ENCODE measurements at regions not wholly inside any gene's neighbourhood (a gene's known extent, or its start where the extent isn't known, plus 50 kb on each side); places are given as distances from the start of the nearest gene placed in this dataset.

GRCh38 chr11:115775846-115776245 lies 271.6 kb upstream of the CADM1 start:
- DNase-seq (ENCODE audit: low read depth in 2 of 2), result no peak

- no peak for DNase-seq (ENCODE audit: low read depth in 2 of 2)
Measured at GRCh38 chr11:115774756-115775155, 270.5 kb upstream of the CADM1 start.

- no peak for DNase-seq (ENCODE audit: low read depth in 2 of 2)
Measured at GRCh38 chr11:115769891-115770290, 265.7 kb upstream of the CADM1 start.

DNA sequence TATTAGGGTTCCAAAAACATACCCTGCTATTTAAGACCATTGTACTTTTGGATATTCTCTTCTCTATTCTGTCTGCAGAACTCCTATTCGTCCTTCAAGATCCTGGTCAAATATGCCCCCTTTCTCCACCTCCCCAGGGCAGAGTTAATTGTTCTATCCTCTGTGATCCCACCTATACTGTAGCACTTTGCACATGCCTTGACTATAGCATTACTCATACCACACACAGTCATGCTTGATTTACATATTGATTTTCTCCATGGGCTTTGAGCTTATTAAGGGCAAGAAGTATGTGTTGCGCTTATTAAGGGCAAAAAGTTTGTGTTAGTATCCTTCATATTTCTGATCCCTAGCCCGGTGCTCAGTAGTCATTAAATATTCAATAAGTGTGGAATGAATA lies 263.7 kb upstream of the CADM1 start:
- no peak for DNase-seq (ENCODE audit: low read depth in 2 of 2)

DNA sequence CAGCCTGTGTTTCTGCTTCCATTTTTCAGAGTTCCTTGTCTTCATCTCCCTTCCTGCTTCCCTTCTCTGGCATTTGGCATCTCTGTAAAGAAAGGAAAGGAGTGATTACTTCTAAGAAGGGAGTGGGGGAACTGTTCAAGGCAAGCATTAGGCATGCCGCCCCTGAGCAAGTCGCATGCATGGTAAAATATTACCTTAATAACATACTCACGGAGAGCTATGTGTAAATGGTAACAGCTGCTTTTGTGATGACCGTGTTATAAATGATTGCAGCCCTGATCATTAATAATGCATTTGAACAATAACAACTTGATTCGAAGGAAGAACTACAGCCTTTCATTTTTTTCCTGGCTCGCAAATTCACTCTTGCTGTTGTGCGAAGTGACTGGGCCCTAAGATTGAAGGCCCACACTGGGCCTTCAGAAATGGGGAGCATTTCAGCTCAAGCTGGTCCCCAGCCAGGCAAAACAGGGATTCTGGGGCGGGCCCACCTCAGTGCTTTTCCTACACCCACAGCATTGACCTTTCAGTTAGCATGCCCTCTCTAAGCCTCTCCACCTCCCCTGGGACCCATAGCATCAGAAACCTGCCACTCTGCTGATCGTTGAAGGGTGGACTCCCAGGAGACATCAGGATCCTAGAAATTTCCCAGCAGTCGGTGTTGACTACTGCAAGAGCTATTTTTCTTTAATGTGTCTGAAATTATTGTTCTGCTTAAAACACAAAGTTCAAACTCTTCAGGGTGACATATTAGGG lies 263.0 kb upstream of the CADM1 start:
- DNase-seq (ENCODE audit: low read depth in 2 of 2), result no peak

- no peak for DNase-seq (ENCODE audit: low read depth in 2 of 2)
Measured at GRCh38 chr11:115766561-115766960, 262.3 kb upstream of the CADM1 start.

DNA sequence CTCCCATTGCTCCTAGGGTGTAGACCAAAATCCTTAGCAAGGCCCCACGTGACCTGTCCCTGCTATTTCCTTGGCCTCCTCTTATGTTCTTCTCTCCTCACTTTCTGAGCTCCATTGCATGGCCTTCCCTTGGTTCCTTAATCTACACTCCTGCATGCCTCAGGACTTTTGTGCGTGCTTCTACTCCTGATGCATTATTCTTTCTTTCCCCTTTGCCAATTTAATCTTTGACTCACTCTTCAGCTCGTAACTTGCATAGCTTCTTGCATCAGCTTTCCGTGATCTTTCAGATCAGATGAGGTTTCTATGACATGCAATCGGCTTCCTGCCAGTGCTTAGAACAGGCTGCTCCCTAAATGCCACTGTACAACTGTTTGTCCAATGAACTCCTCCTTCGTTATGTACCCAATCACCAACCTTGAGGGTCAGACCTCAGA lies 261.6 kb upstream of the CADM1 start:
- peak; percentile 68 for DNase-seq (ENCODE audit: low read depth in 2 of 2)

DNA sequence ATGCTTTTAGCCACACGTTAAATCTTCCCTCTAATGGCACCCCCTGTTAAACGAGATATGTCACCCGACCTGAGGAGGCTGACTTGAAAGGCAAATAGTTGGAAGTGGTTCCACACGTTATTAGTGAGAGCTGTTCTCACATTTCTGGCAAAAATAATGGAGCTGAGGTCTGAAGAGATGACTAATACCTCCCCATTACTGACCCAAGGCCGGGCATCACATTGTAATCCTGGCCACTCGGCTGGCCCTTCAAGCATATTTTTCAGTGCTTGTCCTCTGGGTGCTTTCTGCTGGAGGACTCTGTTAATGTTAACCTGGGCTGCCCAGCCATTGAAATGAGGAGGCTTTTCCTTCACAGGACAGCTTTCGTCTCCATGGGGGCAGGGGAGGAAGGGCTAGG lies 260.0 kb upstream of the CADM1 start:
- DNase-seq (ENCODE audit: low read depth in 2 of 2), result no peak

- no peak for DNase-seq (ENCODE audit: low read depth in 2 of 2)
Measured at GRCh38 chr11:115761817-115762216, 257.6 kb upstream of the CADM1 start.

- no peak for DNase-seq (ENCODE audit: low read depth in 2 of 2)
Measured at GRCh38 chr11:115761348-115761747, 257.1 kb upstream of the CADM1 start.

- no peak for DNase-seq (ENCODE audit: low read depth in 2 of 2)
Measured at GRCh38 chr11:115760461-115761320, 256.5 kb upstream of the CADM1 start.

DNA sequence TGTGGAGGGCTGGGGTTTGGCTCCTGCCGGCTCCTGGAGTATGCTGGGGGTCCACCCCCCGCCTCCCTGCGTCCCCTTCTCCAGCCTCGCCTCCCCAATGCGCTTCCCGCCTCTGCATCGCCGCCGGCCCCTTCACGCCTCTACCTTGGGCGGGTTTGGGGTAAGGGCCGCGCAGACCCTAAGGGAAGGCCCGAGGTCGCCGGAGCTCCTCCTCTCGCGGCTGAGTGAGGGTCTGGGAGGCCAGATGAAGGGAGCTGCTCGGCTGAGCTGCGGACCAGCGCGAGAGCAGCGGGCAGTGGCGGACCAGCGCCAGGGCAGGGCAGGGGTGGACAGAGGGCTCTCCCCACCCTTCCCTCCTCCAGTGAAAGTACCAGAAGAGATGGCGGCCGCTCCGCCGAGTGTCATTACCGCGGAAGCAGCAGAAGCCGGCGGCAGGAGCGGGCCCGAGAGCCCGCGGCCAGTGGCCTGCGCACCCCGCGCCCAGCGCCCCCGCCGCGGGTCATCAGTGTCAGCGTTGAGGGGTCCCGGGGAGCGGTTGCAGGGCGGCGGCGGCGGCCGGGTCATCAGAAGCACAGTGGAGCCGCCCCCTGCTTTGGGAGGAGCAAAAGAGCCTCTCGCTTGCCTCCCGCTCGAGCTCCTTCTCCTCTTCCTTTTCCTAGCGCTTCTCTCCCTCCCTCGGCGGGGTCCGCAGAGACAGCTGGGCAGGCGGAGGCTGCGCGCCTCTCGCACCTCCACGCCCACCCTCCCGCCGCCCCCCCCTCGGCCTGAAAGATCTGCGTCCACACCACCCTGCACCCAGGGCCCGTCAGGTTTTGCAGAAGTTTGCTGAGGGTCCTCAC lies 255.6 kb upstream of the CADM1 start:
- DNase-seq (ENCODE audit: low read depth in 2 of 2), result no peak

DNA sequence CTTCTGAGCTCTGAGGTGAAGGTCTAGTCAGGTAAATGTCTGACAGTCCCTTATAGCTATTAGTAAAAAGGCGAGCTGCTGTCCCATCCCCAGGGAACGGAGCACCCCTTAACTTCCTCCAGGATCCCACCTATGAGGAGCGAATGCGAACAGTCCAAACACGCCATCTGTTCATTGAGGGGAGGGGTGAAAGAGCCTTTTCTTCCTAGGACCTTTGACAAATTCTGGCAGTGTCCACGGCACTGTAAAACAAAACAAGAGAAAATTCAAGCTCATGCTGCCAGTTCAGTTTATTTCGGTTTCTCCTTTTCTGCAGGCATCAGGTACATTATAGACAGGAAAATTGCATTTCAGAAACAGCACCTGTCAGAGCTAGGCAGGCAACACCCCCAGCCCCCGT lies 253.8 kb upstream of the CADM1 start:
- DNase-seq (ENCODE audit: low read depth in 2 of 2), result no peak

DNA sequence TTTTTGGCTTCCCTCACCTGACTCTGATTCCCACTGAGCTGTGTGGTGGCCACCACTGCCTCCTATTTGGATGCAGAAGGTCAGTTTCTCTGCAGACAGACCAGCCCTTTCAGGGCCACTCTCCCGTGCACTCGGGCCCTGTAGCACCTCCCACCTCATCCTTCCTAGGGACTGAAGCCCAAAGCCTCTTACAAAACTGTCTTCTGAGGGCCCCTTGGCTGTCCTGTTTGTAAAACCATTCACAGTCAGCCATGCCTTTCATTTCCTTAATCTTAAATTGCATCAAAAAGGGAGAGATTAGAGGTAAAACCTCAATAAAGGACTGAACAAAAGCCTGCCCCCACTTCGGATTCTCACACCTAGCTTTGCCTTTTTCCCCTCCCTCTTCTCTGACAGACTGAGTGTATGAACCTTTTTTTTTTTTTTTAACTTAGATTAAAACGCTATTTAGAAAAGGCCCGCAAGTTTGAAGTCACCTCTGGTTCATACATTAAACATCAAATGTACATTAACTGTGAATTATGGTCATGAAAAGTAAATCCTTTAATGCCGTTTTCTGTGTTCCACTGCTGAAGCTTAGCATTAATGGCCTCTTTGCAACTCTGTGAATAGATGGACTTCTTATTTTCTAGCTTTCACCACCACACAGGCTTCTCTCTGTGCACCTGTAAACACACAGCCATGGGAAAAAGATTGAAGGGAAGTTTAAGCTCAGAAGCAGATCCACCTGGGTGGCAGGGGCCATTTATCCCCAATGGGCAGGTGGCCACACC lies 247.2 kb upstream of the CADM1 start:
- no peak for DNase-seq (ENCODE audit: low read depth in 2 of 2)

DNA sequence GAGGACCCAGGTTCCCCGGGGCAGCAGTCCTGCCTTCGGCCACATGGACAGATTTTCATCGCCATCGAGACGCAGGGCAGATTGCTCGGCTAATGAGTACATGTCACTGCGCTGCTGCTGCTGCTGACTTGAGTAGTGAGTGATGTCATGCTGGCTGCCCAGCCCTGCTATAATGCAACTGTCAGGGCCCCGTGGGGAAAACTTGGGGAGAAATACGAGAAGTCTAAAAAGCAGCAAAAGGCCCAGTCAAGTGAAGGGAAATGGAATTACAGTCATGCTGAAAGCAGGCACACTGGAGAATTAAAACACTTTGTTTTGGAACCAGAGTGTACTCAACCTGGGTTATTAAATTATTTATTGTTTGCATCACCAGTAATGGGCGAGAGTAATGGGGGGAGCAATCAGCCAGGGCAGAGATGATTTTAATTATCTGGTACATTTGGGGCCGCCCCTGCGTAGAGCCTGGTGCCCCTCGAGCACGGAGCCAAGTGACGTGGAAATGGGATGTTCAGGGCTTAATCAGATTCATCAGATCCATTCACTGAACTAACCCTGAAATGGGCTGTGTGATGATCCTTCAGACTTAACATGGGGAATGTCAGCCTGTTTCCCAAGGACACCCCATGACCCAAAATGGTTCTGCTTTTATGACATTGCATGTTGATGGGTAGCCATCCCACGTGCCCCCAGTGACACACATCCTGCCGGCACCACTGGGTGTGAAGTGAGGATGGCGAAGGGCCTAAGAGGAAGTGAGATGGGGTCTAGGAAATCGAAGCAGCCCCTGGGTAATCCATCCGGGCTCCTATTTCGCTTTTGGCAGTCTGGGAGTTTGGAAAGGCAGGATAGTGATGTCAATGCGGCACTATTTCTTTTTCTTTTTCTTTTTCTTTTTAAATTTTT lies 241.6 kb upstream of the CADM1 start:
- DNase-seq (ENCODE audit: low read depth in 2 of 2), result no peak

DNA sequence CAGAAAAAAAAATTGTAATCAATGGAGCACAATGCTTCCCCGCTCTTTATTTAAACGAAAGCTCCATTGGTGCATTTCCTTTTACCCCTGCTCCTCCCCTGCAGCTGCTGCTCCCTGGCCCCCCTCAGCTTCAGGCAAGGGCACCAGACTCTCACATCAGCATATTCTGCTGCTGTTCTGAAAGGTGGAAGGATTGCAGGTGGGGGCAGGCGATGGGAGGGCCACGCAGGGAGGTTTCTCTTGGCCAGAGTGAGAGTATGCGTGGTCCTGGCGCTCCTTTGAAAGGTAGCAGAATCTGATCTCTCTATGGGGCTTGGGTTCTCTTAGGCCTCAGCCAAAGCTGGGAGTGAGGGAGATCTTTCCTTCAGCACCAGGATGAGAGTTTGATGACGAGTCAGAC lies 240.9 kb upstream of the CADM1 start:
- no peak for DNase-seq (ENCODE audit: low read depth in 2 of 2)

GRCh38 chr11:115743719-115744118 lies 239.5 kb upstream of the CADM1 start:
- no peak for DNase-seq (ENCODE audit: low read depth in 2 of 2)

- no peak for DNase-seq (ENCODE audit: low read depth in 2 of 2)
Measured at GRCh38 chr11:115741376-115742107, 237.3 kb upstream of the CADM1 start.

GRCh38 chr11:115740324-115740723 lies 236.1 kb upstream of the CADM1 start:
- DNase-seq (ENCODE audit: low read depth in 2 of 2), result no peak

DNA sequence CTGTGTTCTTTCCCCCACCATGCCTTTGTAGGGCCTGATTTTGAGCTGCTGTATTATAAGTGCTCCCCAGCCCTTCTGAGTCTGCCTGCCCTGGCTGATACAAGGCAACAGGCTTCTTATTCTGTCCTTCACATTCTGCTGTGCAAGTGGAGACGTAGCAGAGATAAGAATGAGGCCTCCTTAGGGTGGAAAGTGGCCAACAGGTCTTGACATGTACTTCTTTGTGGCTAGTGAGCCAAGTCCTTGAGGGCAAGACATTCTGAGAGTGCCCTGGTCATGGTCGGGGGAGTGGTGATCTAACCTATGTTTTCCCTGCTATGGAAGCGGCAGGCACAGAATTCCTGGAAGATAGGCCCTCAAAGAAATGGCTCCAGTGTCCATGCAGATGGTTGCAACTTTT lies 235.7 kb upstream of the CADM1 start:
- DNase-seq (ENCODE audit: low read depth in 2 of 2), result no peak
